IPS DF 4.7 (cell line): ENCODE measurements at regions not wholly inside any gene's neighbourhood (a gene's known extent, or its start where the extent isn't known, plus 50 kb on each side); places are given as distances from the start of the nearest gene placed in this dataset.
A peak's percentile ranks its signal among the peaks of the same experiment; 100 is the strongest.
"Not testable (repeated sequence)": the region's sequence is repeated elsewhere in the genome, so short reads cannot be mapped to it uniquely, and the experiment has no call there.

ENCODE experiments used
- DNase-seq: peaks from one replicate; pipeline ENCODE4 v3.0.0-alpha.2; 2013; ENCODE audit warnings: low spot score; ENCODE audit errors: extremely low read depth

DNA sequence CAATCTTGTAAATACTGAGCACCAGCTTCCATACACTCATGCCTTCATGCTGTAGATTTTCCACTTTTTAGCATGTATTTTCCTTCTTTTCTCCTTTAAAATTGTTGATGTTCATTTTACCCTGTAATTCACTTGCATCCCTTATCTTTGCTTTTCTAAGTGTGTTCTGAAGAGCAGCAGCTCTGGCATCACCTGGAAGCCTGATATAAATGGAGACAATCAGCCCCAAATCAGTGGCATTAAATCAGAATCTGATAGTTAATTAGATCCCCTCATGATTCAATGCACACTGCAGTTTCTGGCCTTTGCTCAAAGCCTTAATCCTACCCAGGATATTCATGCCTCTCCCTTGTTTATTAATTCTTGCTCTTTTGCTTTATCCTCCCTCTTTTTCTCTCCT lies 942.4 kb downstream of the XPNPEP1 start:
- DNase-seq, result no peak

DNA sequence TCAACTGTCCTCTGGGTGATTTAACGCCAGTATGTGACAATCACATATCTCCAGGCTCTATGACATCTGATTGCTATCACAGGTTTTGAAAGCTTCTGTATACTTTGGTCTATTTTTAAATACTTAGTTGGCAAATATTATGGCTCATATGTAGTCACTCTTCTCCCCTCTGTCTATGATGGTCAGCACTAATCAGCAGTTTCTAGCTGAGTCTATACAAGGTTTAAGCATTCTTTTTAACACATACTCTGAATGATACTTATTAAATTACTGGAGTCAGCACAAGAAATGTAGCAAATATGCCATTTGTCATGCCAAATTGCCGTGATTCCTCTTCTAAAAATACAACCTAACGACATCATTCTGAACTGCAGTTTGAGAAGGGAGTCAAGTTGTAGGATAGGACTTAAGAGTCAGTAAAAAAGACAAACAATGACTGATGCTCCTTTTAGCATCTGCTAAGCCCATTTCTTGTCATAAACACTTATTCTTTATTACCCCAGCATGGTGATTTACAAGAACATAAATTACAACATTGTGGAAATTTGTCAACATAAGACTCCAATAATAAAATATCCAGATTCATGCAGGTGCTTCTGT lies 947.8 kb downstream of the XPNPEP1 start:
- no peak for DNase-seq

- peak; percentile 68 for DNase-seq
Measured at GRCh38 chr10:108970016-108970415, 953.3 kb downstream of the XPNPEP1 start.

DNA sequence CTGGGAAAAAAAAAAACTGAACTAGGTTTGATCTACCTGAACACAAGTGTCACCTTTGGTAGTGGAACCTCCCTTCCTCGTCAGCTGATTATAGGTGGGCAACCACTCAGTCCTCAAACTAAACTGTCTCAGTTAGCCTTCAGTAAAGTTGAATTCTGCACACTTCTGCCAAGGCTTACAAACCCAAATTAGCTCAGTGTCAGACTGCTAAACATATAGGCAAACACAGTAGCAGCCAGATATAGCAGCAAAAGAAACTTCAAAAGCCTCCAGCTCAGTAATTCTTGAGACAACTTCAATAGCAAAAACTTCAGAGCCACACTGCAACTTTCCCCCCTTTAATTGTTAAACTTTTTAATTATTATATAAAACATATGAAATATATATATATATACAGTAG lies 956.9 kb downstream of the XPNPEP1 start:
- no peak for DNase-seq

GRCh38 chr10:108966005-108966404 lies 957.3 kb downstream of the XPNPEP1 start:
- DNase-seq, result no peak

DNA sequence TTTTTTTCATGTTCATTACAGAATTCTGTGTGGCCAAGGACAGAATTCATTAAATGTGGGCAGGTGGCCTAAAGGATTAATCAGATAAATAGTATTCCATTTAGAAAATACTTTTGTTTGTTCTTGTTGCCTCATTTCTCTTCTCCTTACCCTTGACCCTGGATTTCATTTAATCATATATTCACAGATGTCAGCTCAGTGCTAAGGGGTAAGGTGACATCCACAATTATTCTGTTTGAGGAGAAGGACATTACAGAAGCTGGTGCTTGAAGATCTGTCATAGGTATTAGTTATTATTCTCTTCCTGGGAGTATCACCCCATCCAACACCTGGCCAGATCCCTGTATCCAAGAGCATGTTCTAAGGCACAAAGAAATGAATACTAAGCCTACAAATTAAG lies 961.1 kb downstream of the XPNPEP1 start:
- no peak for DNase-seq

DNA sequence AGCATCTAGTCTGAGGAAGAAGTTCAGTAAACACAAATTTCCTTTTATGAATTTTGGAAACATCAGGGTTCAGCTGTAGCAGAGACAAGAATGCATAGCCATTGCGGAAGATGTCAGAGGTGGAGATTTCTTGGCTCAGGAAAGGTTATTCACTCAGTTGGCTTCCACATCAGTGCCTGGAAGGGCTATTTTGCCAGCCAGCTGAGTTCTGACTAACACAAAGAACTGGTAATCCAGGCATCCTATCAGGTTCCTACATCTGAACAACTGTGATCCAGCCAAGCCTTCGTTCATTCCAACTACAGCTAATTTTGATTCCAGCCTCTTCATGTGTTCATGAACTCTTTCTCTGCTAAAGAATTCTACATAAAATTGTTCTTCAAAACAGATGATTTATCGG lies 965.6 kb downstream of the XPNPEP1 start:
- no peak for DNase-seq

DNA sequence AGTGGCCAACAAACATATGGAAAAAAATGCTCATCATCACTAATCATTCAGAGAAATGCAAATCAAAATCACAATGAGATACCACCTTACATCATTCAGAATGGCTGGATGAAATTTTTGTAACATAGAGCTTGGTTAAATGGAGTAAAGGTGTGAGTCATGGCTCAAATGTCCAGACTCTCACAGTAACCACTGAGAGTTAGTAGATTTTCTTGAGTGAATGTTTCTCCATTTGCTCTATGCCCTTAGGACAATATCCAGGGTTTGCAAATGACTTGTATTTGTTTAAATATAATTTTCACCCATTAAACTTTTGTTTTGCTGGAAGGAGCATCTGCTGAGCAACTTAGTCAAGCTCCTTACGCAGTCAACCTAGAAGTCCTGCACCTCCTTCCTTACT lies 967.2 kb downstream of the XPNPEP1 start:
- DNase-seq, result no peak

DNA sequence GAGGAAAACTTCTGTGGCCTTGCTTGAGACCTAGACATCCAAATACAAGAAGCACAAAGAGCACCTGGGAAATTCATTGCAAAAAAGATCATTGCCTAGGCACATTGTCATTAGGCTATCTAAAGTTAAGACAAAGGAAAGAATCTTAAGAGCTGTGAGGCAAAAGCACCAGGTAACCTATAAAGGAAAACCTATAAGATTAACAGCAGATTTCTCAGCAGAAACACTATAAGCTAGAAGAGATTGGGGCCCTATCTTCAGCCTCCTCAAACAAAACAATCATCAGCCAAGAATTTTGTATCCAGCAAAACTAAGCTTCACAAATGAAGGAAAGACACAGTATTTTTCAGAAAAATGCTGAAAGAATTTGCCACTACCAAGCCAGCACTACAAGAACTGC lies 1003.3 kb downstream of the XPNPEP1 start:
- DNase-seq, result not testable (repeated sequence)

- no peak for DNase-seq
Measured at GRCh38 chr10:108913300-108913699, 1010.0 kb downstream of the XPNPEP1 start.

DNA sequence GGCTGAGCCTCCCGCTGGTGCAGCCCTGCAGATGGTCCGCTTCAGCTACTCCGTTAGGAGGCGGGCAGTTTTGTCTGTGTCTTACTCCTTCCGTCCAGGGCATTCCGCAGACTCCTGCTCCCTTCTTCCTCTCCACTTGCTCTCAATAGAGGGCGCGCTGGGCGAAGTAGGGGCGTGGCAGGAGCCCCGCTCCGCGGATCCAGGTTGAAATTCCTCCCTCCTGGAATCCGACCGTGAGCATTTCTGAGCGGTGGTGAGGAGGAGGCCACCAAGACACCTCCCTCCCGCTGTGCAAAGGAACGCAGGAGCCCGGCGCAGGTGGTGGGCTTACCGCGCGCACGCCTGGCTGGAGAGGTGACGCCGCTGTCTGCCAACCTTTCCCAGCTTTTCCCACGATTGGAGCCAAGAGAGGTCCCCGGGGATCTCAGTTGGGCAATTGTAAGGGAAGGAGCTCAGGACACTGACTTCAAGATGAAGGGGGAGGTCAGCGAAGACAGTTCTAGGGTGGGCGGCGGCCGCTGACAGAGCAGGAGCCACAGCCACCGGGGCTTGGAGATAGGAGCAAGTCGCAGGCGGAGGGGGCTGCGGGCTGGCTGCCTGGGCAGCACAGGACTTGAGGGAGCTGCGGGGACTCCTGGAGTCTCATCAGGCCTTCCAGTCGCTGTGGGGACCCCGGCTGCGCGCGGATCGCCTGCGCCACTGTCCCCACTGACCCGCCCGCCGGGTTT lies 1011.3 kb downstream of the XPNPEP1 start:
- peak; percentile 69 for DNase-seq

DNA sequence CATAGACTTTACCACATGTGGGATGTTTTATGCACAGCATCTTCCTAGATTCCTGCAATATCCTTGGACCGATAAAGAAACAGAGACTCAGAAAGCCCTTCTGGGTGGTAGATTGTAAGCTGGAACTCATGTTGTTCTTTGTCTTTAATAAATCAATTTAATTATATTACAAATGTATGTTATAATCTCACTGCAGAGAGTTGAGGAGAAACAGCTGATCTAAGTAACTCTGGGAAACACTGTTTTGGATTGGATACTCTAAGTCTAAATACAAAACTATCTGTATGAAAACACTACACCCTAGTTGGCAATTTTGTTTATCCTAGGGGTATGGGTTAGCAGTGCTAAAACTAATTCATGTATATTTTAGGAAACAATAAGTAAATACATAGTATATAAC lies 1015.2 kb downstream of the XPNPEP1 start:
- no peak for DNase-seq

DNA sequence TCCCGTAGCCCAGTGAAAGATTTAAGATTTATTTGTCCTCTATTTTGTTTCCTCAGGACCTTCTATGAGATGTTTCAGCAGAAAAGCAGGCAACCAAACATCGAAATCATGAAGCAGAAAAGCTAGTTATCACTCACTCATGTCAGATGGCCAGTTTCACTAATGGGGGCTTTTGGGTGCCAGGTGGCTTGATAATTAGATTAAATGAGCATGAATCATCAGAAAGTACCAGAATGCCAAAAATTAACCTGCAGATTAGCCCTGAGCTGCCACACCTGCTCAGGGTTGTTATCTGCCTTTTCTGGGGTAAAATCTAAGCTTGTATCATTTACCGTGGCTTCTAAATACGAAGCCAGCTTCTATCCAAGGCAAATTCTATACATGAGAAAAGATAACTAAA lies 1017.5 kb downstream of the XPNPEP1 start:
- no peak for DNase-seq

GRCh38 chr10:108905171-108905570 lies 1018.1 kb downstream of the XPNPEP1 start:
- DNase-seq, result no peak

GRCh38 chr10:108904163-108904838 lies 1019.0 kb downstream of the XPNPEP1 start:
- DNase-seq, result no peak

GRCh38 chr10:108902619-108903285 lies 1020.6 kb downstream of the XPNPEP1 start:
- no peak for DNase-seq

- no peak for DNase-seq
Measured at GRCh38 chr10:108901781-108902618, 1021.3 kb downstream of the XPNPEP1 start.

- DNase-seq, result no peak
Measured at GRCh38 chr10:108899670-108900069, 1023.6 kb downstream of the XPNPEP1 start.

DNA sequence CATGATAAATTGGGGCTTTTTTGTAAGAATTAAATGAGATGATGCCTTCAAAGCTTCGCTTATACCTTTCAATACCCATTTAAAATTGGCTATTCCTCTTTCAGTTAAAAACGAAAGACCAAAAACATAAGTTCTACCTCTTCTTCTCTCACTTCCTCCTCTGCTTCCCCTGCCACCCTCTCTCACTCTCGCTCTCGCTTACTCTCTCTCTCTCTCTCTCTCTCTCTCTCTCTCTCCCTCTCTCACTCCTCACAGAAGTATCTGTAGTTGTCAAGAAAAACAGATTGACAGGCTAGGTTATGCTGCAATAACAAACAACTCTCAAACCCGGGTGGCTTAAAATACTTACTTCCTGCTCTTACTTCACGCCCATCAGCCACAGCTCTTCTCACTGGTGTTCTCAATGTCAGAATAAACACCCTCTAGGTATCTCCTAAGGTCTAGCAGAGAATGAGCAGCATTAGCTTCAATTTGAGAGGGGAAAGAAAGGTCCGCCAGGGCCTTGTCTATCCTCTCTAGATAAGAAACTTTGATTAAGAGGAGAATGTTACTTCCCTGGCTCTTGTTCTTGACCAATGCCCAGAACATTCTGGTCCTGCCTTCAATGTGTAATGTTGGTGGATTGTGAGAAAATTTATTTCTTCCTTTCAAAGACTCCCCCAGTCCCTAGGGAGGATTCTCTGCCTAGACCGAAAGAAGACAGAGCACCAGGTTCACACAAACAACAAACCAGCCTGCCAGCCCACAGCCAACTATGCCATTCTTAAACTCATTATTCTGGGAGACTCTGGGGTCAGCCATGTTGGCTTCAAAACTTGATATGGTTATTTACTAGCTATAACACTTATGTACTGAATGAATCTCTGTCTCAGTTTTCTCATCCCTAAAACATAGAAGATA lies 1028.7 kb downstream of the XPNPEP1 start:
- DNase-seq, result no peak

GRCh38 chr10:108877095-108877561 lies 1046.2 kb downstream of the XPNPEP1 start:
- DNase-seq, result no peak
